ENCODE measurements at regions not wholly inside any gene's neighbourhood (a gene's known extent, or its start where the extent isn't known, plus 50 kb on each side); places are given as distances from the start of the nearest gene placed in this dataset.

DNA sequence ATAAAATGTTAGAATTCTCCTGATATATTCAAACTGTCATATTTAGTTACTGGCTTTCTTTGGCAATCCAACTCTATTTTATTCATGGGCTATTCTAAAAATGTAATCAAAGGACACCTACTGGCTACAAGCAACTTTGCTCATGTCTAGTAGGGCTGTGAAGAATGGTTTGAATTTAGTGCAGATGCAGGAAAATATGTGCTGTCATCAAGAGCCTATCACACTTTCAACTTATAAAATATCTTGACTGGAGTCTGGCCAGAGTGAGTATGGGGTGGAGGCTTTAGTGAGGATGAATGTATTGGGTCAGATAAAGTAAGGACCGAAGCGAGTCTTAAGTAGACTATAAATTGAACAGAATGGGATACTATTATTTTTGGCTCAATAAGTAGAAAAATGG is 343.4 kb upstream of the SPRED2 start:
- WGBS, 2 donors, result 86 to 88% methylated on average over 2 of the region's 2 CpGs
- no peaks in the 10 kb centered on the region for H3K9me3 ChIP-seq
- TF ChIP-seq, protein P1, sequence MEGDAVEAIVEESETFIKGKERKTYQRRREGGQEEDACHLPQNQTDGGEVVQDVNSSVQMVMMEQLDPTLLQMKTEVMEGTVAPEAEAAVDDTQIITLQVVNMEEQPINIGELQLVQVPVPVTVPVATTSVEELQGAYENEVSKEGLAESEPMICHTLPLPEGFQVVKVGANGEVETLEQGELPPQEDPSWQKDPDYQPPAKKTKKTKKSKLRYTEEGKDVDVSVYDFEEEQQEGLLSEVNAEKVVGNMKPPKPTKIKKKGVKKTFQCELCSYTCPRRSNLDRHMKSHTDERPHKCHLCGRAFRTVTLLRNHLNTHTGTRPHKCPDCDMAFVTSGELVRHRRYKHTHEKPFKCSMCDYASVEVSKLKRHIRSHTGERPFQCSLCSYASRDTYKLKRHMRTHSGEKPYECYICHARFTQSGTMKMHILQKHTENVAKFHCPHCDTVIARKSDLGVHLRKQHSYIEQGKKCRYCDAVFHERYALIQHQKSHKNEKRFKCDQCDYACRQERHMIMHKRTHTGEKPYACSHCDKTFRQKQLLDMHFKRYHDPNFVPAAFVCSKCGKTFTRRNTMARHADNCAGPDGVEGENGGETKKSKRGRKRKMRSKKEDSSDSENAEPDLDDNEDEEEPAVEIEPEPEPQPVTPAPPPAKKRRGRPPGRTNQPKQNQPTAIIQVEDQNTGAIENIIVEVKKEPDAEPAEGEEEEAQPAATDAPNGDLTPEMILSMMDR (IDR thresholded peaks at IDR 0.05), result no peak
- no peak for TF ChIP-seq POLR2A (IDR thresholded peaks at IDR 0.05)
- no peak for DNase-seq
- H3K27ac ChIP-seq, result no peak overlapping the region
- no peak for ATAC-seq
- H3K27me3 ChIP-seq, result no peaks in the 10 kb centered on the region
- H3K4me1 ChIP-seq, result no peaks in the 10 kb centered on the region
- no peaks in the 10 kb centered on the region for H3K36me3 ChIP-seq (replicated peaks in 1 of 2; ENCODE audit: insufficient read depth in 1 of 2, low read depth in 2 of 2)
- intact Hi-C loops (cut with DNase I), result no loop called here
- no peak overlapping the region for H3K4me3 ChIP-seq

DNA sequence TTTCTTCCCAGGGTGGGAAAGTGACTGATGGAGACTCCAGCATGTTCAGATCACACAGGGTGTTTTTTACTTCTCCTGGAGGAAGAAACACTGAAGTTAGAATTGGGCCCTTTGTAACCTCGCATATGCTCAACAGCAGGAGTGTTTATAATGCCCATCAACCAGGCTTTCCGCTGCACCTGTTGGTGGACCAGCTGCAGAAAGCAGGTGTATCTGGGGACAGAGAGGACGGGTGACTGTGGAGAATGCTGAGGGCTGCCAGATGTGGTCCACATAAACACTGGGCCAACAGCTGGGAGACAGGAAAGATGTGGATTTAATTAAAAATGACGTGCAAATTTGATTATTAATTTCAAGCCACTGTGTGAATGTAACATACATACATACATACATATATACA is 335.5 kb upstream of the SPRED2 start:
- TF ChIP-seq, protein P1 (IDR thresholded peaks at IDR 0.05), result no peak
- no peak for TF ChIP-seq POLR2A (IDR thresholded peaks at IDR 0.05)
- no peak for DNase-seq
- H3K27ac ChIP-seq, result no peak overlapping the region
- no peaks in the 10 kb centered on the region for H3K36me3 ChIP-seq (replicated peaks in 1 of 2; ENCODE audit: insufficient read depth in 1 of 2, low read depth in 2 of 2)
- intact Hi-C loops (cut with DNase I), result no loop called here
- H3K9me3 ChIP-seq, result no peaks in the 10 kb centered on the region
- H3K4me1 ChIP-seq, result no peaks in the 10 kb centered on the region
- 79 to 81% methylated on average over 4 of the region's 4 CpGs for WGBS, 2 donors
- ATAC-seq, result no peak
- no peaks in the 10 kb centered on the region for H3K27me3 ChIP-seq
- H3K4me3 ChIP-seq, result no peak overlapping the region

DNA sequence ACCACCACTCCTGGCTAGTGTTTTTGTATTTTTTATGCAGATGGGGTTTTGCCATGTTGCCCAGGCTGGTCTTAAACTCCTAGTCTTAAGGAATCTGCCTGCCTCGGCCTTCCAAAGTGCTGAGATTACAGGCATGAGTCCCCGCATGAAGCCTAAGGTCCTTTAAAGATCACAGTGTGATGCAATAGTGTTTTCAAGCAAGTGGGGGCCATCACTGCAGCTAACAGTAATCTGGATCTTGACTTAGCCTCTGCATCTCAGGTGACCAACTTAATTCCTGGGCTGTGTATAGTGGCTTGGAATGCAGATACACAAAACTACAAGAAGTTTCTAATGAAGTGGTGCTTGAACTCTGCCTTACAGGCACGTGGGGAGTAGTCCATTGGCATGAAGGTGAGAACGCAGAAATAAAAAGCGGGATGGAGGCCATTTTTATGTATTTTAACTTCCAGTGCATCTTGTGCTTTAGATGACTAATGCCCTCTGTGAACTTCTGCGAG is 334.4 kb upstream of the SPRED2 start:
- Histone ChIP-seq H3K9me3 (no peaks in the 10 kb centered on the region), H3K27me3 (no peaks in the 10 kb centered on the region), H3K27ac (no peak overlapping the region), H3K4me1 (no peaks in the 10 kb centered on the region), H3K36me3 (replicated peaks in 1 of 2; ENCODE audit: insufficient read depth in 1 of 2, low read depth in 2 of 2) (no peaks in the 10 kb centered on the region), H3K4me3 (no peak overlapping the region)
- intact Hi-C loops (cut with DNase I), result no loop called here
- TF ChIP-seq, protein P1 (IDR thresholded peaks at IDR 0.05), result no peak
- TF ChIP-seq POLR2A (IDR thresholded peaks at IDR 0.05), result no peak
- 73 to 78% methylated on average over 6 of the region's 6 CpGs for WGBS, 2 donors
- no peak for ATAC-seq
- no peak for DNase-seq

DNA sequence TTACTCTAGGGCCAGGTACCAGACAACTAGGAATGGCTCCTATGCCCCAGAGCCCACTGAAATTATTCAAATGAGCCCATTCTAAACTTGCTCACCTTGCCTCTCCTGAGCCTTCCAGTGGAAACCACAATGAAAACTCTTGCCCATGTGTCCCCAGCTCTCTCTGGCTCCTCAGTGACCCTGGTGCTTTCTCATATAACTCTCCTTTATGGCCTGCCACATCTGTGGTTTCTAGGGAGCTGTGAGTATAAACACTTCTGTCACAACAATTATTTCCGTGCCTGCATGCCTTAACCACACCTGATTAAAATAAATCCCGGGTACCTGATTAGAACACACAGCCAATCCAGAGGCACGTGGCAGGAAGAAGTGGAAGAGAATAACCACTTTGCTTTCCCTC is 333.0 kb upstream of the SPRED2 start:
- DNase-seq (no peak), ATAC-seq (no peak)
- no peaks in the 10 kb centered on the region for H3K27me3 ChIP-seq
- TF ChIP-seq POLR2A (IDR thresholded peaks at IDR 0.05), result no peak
- TF ChIP-seq, protein P1 (IDR thresholded peaks at IDR 0.05), result no peak
- H3K27ac ChIP-seq, result no peak overlapping the region
- intact Hi-C loops (cut with DNase I), result no loop called here
- 54 to 70% methylated on average over 3 of the region's 3 CpGs for WGBS, 2 donors
- H3K9me3 ChIP-seq, result no peaks in the 10 kb centered on the region
- no peaks in the 10 kb centered on the region for H3K4me1 ChIP-seq
- no peak overlapping the region for H3K4me3 ChIP-seq
- H3K36me3 ChIP-seq (replicated peaks in 1 of 2; ENCODE audit: insufficient read depth in 1 of 2, low read depth in 2 of 2), result no peaks in the 10 kb centered on the region

DNA sequence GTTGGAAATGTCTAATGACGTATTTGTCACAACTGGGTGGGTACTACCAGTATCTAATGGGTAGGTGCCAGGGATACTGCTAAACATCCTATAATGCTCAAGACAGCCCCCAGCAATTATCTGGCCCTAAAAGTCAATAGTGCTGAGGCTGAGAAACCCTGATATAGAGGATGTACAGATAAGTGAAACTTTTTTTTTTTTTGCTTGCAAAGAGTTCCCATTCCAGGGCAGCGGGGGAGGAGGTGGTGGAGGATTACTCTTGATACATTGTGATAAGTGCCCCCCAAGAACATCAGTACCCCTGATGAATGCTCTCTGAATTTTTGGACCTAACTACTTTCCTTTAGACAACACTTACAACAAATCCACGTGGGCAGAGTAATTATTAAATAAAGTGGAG is 329.7 kb upstream of the SPRED2 start:
- H3K27ac ChIP-seq, result no peak overlapping the region
- H3K4me3 ChIP-seq, result no peak overlapping the region
- intact Hi-C loops (cut with DNase I), result no loop called here
- no peaks in the 10 kb centered on the region for H3K27me3 ChIP-seq
- no peak for DNase-seq
- 68% methylated on average over 3 of the region's 3 CpGs for WGBS, 2 donors
- H3K9me3 ChIP-seq, result no peaks in the 10 kb centered on the region
- H3K36me3 ChIP-seq (replicated peaks in 1 of 2; ENCODE audit: insufficient read depth in 1 of 2, low read depth in 2 of 2), result no peaks in the 10 kb centered on the region
- no peak for ATAC-seq
- no peaks in the 10 kb centered on the region for H3K4me1 ChIP-seq
- no peak for TF ChIP-seq POLR2A (IDR thresholded peaks at IDR 0.05)
- TF ChIP-seq, protein P1 (IDR thresholded peaks at IDR 0.05), result no peak
